Kidney (tissue), 13 donors: ENCODE measurements at regions not wholly inside any gene's neighbourhood (a gene's known extent, or its start where the extent isn't known, plus 50 kb on each side); places are given as distances from the start of the nearest gene placed in this dataset.

ENCODE experiments used
- DNase-seq, 5 donors: peaks; one replicate each; pipeline ENCODE4 v3.0.0-alpha.2; 2013 to 2020
- FAIRE-seq: peaks from 2 replicates; lab custom pipeline; 2012; peaks lifted over from hg19 to GRCh38; lab: Jason Lieb, UNC
- H3K27ac ChIP-seq, 2 donors: one replicate each; pipeline ENCODE4 v1.7.0; 2013; ENCODE audit warnings: low read depth in 2 of 2, low read length in 2 of 2, inconsistent platforms in 1 of 2
- H3K27me3 ChIP-seq: one replicate; pipeline ENCODE4 v1.7.1; 2013; ENCODE audit warnings: low read length, inconsistent platforms; ENCODE audit not compliant: control insufficient read depth, insufficient read depth
- H3K36me3 ChIP-seq, 3 donors: one replicate each; pipeline versions ENCODE4 v1.7.0 to v1.7.1; 2013; ENCODE audit warnings: low read length in 3 of 3, control low read depth in 1 of 3, inconsistent platforms in 1 of 3; ENCODE audit not compliant: insufficient read depth in 3 of 3, control insufficient read depth in 2 of 3
- H3K4me1 ChIP-seq, 3 donors: one replicate each; pipeline versions ENCODE4 v1.7.0 to v1.7.1; 2013; ENCODE audit warnings: low read length in 3 of 3, inconsistent platforms in 1 of 3, low read depth in 1 of 3; ENCODE audit not compliant: control insufficient read depth in 2 of 3, insufficient read depth in 2 of 3
- H3K4me3 ChIP-seq, 3 donors: one replicate each; pipeline versions ENCODE4 v1.7.0 to v1.8.1; 2013; ENCODE audit warnings: low read length in 3 of 3, control low read depth in 1 of 3, inconsistent platforms in 1 of 3
- H3K9ac ChIP-seq, 3 donors: one replicate each; pipeline versions ENCODE4 v1.7.0 to v1.7.1; 2013; ENCODE audit warnings: low read length in 3 of 3, control low read depth in 1 of 3, inconsistent platforms in 1 of 3
- H3K9me3 ChIP-seq, 3 donors: one replicate each; pipeline versions ENCODE4 v1.7.0 to v1.7.1; 2013; ENCODE audit warnings: low read length in 3 of 3, control low read depth in 1 of 3, inconsistent platforms in 1 of 3; ENCODE audit not compliant: control insufficient read depth in 2 of 3, insufficient read depth in 1 of 3
- CTCF ChIP-seq: IDR thresholded peaks from 3 replicates; pipeline ENCODE4 v1.5.1; 2012; ENCODE audit warnings: mild to moderate bottlenecking, moderate library complexity, borderline replicate concordance; ENCODE audit not compliant: insufficient read depth; ENCODE audit errors: extremely low read depth
- intact Hi-C: fragments of 100-400 bp; cut with DNase I; formaldehyde crosslinking; loops from one replicate; pipeline ENCODE4 v1.11.1; 2022
- donor health status: control.
- donor health status: control.
- donor health status: control.
- donor health status: control.
- donor health status: control.
- donor health status: DM: yes; HTN: yes; CAD: no.
- donor health status: Normal renal cell carcinoma (clear cell type).

- TF ChIP-seq CTCF = no peak
- Histone ChIP-seq H3K27me3 (no peaks in the 10 kb centered on the region), H3K36me3 (no peaks in the 10 kb centered on the region), H3K9ac (no peak overlapping the region), H3K4me3 (no peak overlapping the region), H3K9me3 (no peaks in the 10 kb centered on the region), H3K27ac (no peak overlapping the region), H3K4me1 (no peaks in the 10 kb centered on the region)
- intact Hi-C loops = no loop called here
- DNase-seq (no peak), FAIRE-seq (no peak)
Observed at GRCh38 chr3:135911110-135911509, 54.4 kb upstream of the PPP2R3A start.

GRCh38 chr3:135915206-135915605 is 50.3 kb upstream of the PPP2R3A start:
- TF ChIP-seq CTCF = no peak
- FAIRE-seq (no peak), DNase-seq (no peak)
- Histone ChIP-seq H3K36me3 (no peaks in the 10 kb centered on the region), H3K9ac (no peak overlapping the region), H3K27ac (no peak overlapping the region), H3K9me3 (no peaks in the 10 kb centered on the region), H3K27me3 (no peaks in the 10 kb centered on the region), H3K4me3 (no peak overlapping the region), H3K4me1 (peaks cover 0 to 6% (median 0%) of the 10 kb centered on the region in 3 donors)
- intact Hi-C loops = loop anchor here (5.0 kb wide), 1 partner anchor 127 kb away; no protein-coding TSS in a partner anchor
